GM21723 (cell line): ENCODE measurements at regions not wholly inside any gene's neighbourhood (a gene's known extent, or its start where the extent isn't known, plus 50 kb on each side); places are given as distances from the start of the nearest gene placed in this dataset.

Experiments
- ATAC-seq: cut with Tn5 transposase; IDR thresholded peaks from one replicate; pipeline ENCODE4 v1.9.1; 2021; ENCODE audit warnings: mild to moderate bottlenecking, moderate library complexity; ENCODE audit not compliant: unreplicated experiment

- ATAC-seq: no peak
Observed at GRCh38 chr15:38646716-38647115, 82.1 kb upstream of the RASGRP1 start.

GRCh38 chr15:38647683-38648082 lies 83.1 kb upstream of the RASGRP1 start:
- no peak for ATAC-seq

DNA sequence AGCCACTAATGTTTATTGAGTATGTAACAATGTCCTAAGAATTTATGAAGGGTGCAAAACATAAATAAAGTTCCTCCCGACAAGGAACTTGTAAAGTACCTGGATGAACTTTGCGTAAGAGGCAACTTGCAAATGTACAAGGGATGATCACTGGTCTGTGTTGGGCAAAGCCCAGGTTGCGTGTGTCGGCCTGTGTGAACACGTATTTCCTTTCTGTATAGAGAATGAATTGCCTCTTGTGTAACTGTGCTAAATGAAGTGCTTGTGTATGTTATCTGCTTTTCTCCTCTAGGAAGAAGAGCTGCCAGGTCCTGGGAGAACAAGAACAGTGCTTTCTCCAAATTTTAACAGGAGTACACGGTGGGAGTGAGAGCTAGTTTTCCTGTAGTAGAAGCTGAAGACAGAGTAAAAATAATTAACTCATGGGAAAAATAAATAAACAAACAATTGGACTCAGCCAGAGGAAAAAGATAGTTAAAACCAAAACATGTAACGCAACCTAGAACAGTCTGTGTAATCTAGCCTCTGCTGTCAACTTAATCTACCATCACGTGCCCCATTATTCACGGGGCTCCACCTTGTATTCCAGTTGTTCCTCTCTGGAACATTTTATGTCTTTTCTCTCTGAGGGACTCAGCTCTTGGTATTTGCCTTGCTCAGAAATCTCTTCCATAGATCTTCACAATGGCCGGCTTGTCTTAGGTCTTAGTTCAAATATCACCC lies 83.7 kb upstream of the RASGRP1 start:
- no peak for ATAC-seq

- no peak for ATAC-seq
Observed at GRCh38 chr15:38650384-38650783, 85.8 kb upstream of the RASGRP1 start.

- no peak for ATAC-seq
Observed at GRCh38 chr15:38650936-38651327, 86.3 kb upstream of the RASGRP1 start.

DNA sequence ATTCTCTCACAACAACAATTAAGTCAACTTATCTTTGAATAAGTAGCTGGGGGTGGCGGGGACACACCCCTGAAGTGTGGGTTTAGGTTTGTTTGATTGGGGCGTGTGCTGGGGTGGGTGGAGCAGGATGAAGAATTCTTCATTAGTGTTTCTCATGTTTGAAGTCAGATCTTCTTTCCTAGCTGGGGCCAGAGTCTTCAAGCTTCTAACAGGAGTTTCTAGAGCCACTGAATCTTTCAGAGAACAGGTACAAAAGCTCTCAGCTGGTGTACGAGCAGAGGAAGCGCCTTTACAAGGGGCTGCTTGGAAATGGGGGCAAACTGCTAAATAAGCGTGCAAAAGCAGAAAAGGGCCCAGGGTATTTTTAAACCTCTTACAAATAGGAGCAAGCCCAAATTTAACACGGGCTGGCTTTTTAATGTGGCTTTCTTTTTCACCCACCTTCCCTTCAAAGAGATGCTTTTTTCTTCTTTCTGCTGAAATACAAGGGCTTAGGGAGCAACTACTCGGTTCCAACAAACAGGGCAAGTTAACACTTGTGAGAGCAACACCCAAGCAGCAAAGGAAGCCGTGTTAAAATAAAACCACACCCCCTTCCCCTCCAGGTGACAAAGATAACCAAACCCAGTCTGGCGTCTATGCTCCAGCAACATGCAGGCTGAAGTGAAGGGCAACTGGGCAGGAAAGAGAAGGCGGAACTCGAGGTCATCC lies 86.9 kb upstream of the RASGRP1 start:
- no peak for ATAC-seq

GRCh38 chr15:38652183-38652794 lies 87.7 kb upstream of the RASGRP1 start:
- no peak for ATAC-seq

DNA sequence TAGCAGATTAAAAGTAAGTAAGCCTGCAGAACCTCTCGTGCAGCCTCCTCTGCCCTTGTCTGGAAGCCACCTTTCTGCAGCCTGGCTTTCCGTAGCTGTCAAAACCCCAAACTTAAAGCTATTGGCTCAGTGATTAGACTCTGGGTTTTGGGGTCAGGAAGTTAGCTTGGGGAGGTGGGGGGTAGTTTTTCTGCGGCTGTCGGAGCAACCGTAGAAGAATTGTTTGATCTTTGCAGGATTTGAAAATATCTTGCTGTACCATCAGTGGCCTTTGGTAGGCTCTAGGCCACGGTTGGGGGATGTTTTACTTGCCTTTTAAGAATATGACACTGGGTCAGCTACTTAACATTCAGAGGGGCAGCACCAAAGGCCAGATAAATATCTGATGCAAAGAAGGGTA lies 88.4 kb upstream of the RASGRP1 start:
- ATAC-seq: no peak

- ATAC-seq: no peak
Observed at GRCh38 chr15:38658431-38658830, 93.8 kb upstream of the RASGRP1 start.

GRCh38 chr15:38660738-38661137 lies 96.1 kb upstream of the RASGRP1 start:
- ATAC-seq: no peak

- no peak for ATAC-seq
Observed at GRCh38 chr15:38662033-38662802, 97.6 kb upstream of the RASGRP1 start.

DNA sequence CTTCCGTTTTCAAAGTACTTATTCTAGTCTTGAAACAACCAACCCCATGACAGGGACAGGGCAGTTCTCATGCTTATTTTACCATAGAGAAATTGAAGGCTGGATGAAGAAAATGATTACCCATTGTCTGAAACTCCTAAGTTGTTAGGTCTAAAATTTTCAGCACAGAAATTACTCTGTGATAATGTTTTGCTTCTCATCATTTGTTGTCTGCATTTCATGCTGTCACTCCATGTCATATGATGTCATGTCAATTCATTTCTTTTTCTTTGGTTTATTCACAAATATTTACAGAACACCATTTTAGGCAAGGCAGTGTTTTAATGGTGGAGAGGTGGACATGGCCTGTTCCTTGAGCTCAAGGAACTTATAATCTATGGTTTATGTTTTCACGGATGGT lies 98.2 kb upstream of the RASGRP1 start:
- ATAC-seq: no peak

- ATAC-seq: no peak
Observed at GRCh38 chr15:38665586-38666305, 101.1 kb upstream of the RASGRP1 start.

GRCh38 chr15:38666865-38667510 lies 102.4 kb upstream of the RASGRP1 start:
- ATAC-seq: no peak

- ATAC-seq: no peak
Observed at GRCh38 chr15:38667890-38668850, 103.6 kb upstream of the RASGRP1 start.

- ATAC-seq: no peak
Observed at GRCh38 chr15:38668898-38669391, 104.3 kb upstream of the RASGRP1 start.

DNA sequence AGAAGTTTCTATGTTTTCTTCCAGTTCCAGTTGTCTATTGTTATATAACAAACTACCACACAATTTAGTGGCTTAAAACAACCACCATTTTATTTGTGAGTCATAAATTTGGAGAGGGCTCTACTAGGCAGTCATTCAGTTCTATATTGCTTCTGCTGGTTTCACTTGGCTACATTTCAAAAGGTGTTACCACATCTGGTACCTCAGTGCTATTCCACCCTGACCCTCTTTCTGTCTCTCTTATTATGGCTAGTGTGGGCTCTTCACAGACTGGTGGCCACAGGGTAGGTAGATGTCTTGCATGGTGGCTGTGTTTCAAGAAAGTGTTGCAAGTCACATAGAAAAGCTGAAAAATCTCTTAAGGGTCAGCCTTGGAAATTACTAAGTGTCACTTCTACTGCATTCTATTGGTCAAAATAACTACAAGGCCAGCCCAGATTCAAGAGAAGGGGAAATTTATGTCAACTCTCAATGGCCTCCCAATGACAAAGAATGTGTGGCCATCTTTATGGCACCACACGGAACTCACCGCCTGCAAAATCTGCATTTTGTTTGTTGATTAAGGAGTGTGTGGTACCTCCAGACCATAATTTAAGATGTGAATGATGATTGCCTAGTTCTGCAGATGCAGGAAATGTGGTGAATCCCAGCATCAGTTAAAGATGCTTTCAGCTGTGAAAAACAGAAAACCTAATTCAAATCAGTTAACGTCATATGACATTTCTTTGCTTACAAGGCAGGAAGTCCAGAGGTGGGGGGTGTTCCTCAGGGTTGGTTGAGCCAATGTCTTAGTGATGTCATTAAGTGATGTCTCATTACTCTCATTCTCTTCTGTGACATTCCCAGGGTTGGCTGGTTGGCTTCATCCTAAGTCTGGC lies 105.8 kb upstream of the RASGRP1 start:
- no peak for ATAC-seq

DNA sequence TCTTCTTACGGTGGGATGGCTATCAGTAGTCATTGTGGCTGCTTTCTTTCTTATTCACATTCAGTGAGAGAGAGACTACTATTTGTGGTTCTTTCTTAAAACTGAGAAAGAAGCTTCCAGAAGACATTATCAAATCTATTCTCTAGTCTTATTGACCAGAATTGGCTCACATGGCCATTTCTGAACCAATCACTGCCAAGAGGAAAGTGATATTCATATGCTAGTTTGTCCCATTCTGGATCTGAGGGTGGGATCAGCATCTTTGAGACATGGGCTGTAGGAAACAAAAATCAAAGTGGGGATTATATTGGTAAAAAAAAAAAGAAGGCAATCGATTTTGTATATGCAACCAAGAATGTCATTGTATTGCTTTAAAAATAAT lies 106.4 kb upstream of the RASGRP1 start:
- ATAC-seq: no peak
